GM18909 (cell line): ENCODE measurements at regions not wholly inside any gene's neighbourhood (a gene's known extent, or its start where the extent isn't known, plus 50 kb on each side); places are given as distances from the start of the nearest gene placed in this dataset.

Experiments used
- ATAC-seq: cut with Tn5 transposase; IDR thresholded peaks from one replicate; pipeline ENCODE4 v1.9.1; 2021; ENCODE audit warnings: mild to moderate bottlenecking; ENCODE audit not compliant: unreplicated experiment, poor library complexity

GRCh38 chr7:54632696-54633095 lies 90.5 kb downstream of the VSTM2A start:
- no peak for ATAC-seq

- no peak for ATAC-seq
These were observed 87.6 kb downstream of the VSTM2A start for GRCh38 chr7:54629771-54630170.

- ATAC-seq = no peak
These were observed 80.6 kb downstream of the VSTM2A start for GRCh38 chr7:54622696-54623309.
